GM12891 (cell line): ENCODE measurements at regions not wholly inside any gene's neighbourhood (a gene's known extent, or its start where the extent isn't known, plus 50 kb on each side); places are given as distances from the start of the nearest gene placed in this dataset.

Experiments
- POLR2A ChIP-seq: IDR thresholded peaks from 2 replicates; pipeline ENCODE4 v1.6.1; 2011; ENCODE audit warnings: low read depth, low read length, control low read depth
- POLR2AphosphoS5 ChIP-seq: IDR thresholded peaks from 2 replicates; pipeline ENCODE4 v1.6.1; 2011; ENCODE audit warnings: low read depth, low read length, control low read depth
- TAF1 ChIP-seq: IDR thresholded peaks from 2 replicates; pipeline ENCODE4 v1.6.1; 2011; ENCODE audit warnings: low read depth, low read length, control low read depth

DNA sequence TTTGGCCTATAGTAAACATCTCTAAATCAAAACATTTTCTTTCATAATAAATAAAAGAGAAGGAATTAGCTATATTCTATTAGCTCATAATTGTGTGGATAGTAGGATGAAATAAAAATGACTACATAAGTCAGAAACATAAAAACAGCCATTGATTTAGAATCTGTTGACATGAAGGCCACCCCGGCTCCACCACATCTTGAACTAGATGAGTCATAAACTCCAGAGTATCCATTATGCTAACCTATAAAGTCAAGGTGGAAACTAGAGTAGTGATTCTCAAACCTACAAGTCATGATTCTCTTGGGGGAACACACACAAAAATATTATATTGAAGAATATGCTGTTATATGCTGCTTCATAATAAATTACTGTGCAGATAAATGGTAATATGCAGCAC lies 831.0 kb downstream of the TUSC7 start:
- TF ChIP-seq POLR2AphosphoS5 (no peak), POLR2A (no peak), TAF1 (no peak)
